GM19395 (cell line): ENCODE measurements at regions not wholly inside any gene's neighbourhood (a gene's known extent, or its start where the extent isn't known, plus 50 kb on each side); places are given as distances from the start of the nearest gene placed in this dataset.
"Not testable (repeated sequence)": the region's sequence is repeated elsewhere in the genome, so short reads cannot be mapped to it uniquely, and the experiment has no call there.

Experiments
- ATAC-seq: cut with Tn5 transposase; IDR thresholded peaks from one replicate; pipeline ENCODE4 v1.9.1; 2021; ENCODE audit warnings: mild to moderate bottlenecking, moderate library complexity; ENCODE audit not compliant: unreplicated experiment

DNA sequence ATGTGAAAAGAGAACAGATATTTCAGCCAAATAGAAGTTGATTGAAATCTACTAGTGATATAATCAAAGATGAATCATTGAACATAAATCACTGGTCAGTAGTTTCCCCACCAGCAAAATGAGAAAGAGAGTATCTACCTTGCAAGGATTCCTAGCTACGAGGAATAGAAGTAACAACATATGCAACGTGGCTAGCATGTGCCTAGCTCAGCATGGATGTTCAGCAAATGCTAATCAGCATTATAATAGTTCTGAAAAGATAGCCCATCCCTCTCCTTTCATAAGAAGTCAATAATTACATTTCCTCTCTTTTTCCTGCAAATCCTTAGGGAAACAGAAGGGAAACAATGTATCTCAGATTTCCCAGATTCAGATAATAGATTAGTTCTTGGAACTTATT lies 417.2 kb downstream of the SATB2 start:
- ATAC-seq: no peak

DNA sequence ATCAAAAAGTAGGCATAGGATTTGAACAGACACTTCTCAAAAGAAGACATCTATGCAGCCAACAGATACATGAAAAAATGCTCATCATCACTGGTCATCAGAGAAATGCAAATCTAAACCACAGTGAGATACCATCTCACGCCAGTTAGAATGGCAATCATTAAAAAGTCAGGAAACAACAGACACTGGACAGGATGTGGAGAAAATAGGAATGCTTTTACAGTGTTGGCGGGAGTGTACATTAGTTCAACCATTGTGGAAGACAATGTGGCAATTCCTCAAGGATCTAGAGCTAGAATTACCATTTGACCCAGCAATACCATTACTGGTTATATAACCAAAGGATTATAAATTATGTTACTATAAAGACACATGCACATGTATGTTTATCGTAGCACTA lies 424.0 kb downstream of the SATB2 start:
- ATAC-seq: not testable (repeated sequence)

DNA sequence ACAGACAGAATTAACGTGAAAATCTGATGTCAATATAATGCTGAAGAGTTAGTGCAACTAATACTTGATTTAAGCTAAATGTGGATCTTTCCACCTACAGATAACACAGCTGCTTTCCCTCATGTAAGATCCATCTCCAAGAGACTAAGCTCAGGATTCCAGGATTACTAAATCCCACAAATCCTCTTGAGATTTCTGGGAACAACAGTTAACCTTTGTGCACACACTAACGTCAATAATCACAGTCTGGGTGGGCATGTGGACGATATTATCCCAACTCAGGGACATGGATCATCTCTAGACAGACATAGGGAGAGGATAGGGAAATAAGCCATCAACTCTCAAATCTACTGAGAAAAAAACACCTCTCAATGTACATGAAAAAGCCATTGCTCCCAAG lies 432.6 kb downstream of the SATB2 start:
- ATAC-seq: no peak

DNA sequence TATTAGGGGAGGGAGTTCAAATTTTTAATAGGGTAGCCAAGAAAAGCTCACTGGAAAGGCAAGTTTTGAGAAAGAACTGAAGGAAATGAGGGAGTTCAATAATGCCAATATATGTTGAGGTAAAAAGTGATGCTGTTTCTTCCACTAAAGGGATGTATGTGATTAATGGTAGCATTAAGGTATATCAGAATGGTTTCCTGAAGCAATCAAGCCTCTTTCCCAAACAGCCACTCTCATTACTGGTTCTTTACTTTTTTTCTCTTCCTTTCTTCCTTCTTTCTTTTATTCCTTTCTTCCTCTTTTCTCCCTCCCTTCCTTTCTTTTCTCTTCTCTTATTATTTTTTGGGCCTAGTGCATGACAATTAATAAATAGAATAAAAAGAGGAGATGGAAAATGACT lies 433.5 kb downstream of the SATB2 start:
- ATAC-seq: no peak

DNA sequence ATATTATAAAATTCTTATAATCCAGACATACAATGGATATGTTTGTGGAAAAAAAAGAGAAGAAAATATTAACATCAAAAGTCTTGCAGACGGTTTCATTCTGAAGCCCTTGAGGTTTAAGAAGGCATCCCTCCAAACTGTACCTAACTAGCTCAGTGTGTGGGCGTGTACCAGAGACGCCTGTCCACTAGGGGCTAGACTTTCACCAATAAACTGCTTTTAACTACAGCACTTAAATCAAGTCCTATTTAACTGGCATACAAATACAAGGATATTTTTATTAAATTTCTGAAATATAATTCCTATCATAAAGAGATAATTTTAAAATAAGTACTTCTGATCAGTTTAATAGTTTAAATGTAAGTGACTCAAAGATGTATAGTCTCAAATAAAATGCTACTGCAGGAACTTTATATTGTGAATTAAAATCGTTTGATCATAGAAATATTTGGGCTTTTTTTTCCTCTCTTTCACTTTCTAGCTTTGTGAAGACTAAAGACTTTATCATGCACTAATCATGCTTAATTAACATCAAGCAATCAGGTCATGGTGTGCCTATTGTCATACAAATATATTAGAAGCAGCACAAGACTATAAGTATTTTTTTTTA lies 437.7 kb downstream of the SATB2 start:
- ATAC-seq: no peak

DNA sequence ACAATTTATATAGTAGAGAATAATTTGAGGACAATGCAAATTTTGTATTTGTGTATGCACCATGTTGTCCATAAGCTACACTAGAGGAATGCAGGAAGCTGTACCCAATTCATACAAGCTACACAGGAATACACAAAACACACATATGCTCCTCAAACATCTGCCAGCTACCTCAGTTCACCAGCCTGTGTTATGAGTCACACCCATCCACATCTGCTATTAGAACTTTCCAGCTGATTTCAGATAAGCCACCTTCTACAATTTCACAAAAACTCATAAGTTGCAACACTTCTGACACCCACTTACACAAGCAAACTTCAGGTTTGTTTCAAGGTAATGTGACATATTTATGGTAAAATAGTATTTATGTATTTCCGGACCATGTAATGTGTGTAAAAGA lies 438.9 kb downstream of the SATB2 start:
- ATAC-seq: no peak

DNA sequence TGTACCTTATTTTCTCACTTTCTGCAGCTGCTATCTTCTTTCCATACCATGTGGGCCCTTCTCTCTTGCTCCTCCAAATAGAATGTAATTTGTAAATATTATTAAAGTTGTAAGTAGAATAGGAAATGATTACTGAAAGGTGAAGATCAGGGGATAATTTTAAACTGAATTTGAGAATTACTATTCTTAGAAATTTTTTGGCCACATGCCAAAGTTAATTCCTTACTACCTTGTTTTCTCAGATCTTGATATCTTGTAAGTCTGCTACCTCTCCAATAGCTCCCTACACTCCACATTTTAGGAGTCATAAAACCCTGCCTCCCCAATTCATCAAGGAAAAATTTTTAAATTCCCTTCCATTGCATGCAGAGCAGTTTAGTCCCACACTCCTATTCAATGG lies 442.7 kb downstream of the SATB2 start:
- no peak for ATAC-seq

DNA sequence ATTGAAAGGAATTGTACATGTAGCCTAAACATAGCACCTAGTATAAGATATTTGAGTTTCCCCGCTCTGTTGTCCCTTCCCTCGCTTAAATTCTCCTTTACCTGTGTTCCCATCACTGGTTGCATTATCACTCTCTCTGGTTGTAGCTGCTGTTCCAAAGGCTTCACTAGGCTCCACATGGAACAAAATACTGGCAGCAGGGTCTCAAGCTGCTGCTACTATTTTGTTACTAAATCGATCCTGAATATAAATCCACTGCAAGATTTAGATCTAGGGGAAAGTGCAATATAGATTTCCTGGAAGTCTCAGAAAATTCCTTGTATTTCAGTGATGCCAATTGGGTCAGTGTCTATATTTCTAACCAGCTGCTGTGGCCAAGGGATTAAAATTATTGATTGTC lies 443.5 kb downstream of the SATB2 start:
- ATAC-seq: no peak

DNA sequence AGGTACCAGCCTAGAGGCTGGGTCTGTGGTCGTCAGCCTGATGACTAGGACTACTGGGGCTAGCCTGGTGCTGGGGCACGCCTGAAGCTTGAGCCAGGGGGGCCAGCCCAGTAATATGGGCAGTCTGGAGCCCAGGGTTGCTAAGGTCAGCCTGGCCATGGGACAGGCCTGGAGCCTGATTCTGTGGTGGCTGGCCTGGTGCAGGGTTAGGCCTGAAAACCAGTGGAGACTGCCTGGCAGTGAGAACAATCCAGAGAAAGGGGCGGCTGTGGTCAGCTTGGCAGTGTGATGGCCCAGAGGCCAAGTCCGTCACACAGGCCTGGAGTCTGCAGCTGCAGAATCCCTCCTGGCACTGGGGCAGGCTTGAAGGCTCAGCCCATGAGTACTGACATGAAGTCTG lies 445.8 kb downstream of the SATB2 start:
- ATAC-seq: no peak

DNA sequence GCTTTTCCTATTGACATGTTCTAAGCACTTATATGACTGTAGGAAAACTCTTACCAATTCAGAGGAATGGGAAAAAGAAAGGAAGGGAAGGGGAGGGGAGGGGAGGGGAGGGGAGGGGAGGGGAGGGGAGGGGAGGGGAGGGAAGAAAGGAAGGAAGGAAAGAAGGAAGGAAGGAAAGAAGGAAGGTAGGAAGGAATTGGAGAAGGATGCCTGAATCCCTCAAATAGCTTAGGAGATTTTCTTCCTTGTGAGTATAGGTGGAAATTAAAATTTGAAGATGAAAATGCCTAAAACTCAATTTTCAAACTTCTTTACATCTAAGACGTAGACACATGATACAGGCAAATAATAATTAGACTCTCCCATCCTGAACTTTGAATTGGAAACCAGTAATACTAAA lies 463.1 kb downstream of the SATB2 start:
- no peak for ATAC-seq

DNA sequence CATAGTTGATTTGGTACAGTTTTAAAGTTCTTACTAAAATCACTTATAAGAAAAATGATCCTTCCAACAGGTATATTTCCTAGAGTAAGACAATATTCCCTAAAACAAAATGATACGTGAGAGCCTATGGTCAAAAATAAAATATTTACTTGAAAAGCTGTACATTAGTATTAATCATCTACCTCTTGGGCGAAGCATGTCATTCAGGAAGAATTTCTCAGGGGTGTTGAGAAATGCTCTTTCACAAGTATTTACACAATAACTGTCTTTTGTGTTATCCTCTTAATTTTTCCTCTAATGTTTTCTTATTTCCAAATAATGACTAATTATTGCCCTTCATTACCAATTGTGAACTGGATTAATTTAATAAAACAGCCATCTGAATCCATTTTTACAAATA lies 466.3 kb downstream of the SATB2 start:
- no peak for ATAC-seq

DNA sequence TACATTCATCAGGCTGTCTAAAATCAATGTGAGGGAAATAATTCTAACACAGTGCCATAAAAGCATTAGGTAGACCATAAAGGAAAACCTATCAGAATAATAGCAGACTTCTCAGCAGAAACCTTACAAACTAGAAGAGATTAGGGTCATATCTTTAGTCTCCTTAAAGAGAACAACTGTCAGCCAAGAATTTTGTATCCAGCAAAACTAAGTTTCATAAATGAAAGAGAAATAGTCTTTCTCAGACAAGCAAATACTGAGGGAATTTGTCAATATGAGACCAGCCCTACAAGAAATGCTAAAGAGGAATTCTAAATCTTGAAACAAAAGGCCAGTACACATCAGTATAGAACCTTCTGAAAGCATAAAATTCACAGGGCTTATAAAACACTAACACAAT lies 482.0 kb downstream of the SATB2 start:
- no peak for ATAC-seq

DNA sequence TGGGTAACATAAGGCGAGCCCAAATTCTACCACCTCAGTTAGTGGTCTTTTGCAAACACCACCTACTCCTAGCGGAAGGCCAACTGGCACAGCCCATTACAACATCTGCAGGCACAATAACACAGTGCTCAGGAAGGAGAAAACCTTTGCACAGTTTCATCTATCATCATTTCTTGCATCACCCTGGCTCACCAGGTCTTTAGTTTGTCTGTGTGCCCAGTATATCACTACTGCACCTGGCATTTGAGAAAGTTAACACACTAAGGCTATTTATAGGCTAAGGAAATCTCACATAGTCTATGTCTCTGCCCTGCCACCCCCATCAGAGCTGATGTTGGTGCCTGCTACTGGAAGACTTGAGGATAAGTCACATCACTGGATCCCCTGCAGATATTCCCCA lies 484.0 kb downstream of the SATB2 start:
- no peak for ATAC-seq

DNA sequence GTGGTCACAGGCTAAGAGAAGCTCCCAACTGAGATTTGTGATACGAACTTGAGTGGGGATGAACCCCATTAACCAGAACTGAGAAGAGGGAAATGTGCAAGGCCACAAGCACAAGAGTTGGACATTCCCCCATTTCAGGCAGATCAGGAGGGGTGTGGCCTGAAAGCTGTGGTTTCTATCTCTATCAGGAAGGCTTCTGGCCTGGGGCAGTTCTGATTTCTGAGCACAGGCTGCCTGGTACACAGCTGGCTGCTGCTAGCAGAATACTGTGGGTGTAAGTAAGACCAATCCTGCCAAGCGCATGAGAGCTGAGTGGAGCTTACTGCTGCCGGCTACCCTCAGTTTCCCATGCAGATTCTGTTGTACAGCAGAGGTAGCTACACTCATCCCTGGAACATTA lies 484.6 kb downstream of the SATB2 start:
- ATAC-seq: no peak

DNA sequence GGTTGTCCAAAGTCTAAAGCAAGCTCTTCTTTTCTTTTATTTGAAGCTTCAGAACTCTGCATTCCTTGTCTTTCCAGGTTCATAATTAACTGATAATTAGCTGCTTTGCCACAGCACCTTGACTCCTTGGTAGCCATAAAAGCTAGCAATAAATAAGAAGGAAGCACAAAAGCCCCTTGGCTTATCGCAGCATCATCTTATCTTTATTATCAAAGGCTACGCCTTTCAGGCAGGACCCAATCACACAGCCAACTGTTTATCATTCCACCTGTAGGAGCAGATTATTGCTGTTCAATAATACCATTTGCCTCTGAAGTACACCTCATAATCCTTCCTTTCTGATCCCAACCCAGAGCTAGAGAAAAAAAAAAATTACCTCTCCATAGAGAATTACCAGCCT lies 489.2 kb downstream of the SATB2 start:
- ATAC-seq: no peak

DNA sequence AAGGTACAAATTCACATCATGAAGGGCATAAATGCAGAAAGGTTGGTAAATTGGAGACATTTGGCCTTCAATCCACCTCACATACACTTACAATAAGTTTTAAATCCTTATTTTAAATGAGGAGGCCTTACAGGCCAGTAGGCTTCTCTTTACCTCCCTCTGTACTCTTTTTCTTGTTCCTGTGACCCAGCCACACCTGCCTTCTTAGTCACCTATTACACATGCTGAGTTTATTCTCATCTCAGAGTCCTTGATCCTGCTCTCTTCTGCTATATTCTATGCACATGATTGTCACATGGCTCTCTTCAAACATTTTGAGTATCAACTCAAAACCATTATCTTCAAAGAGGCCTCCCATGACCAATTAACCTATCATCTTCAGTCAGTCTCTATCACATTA lies 491.5 kb downstream of the SATB2 start:
- ATAC-seq: no peak

DNA sequence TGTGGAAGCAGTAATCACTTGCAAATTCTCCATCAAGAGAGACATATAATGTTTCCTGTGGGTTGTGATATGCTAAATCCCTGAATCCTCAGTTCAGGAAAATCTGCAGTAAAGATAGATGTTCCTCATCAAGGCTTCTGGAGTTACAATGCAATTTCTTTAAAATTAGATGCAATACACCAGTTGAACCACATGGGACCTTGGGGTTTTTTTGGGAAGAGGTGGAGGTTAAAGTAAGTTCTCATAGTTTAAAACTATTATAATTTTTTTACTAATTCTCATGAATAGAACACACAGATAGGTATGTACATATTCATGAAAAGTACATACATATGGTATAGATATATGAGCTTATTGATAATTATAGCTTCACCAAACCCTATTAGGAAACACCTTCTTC lies 496.2 kb downstream of the SATB2 start:
- no peak for ATAC-seq

DNA sequence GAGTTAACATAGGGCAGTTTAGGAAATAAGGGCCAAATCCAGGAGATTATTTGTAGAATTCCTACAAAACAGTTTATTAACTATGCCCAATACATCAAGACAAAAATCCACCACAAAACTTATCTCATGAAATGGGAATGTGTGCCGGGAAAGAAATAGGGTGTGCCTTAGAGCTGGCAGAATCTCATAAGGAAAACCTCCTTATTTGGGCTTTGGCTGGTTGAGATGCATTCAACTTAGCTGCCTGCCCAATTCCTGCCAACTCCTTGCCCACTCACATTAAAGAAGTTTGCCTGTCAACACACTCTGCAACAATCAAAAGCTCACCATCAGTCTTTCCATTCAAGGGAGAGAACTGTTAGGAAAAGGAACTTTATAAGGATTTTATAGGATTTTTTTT lies 500.6 kb downstream of the SATB2 start:
- ATAC-seq: no peak

DNA sequence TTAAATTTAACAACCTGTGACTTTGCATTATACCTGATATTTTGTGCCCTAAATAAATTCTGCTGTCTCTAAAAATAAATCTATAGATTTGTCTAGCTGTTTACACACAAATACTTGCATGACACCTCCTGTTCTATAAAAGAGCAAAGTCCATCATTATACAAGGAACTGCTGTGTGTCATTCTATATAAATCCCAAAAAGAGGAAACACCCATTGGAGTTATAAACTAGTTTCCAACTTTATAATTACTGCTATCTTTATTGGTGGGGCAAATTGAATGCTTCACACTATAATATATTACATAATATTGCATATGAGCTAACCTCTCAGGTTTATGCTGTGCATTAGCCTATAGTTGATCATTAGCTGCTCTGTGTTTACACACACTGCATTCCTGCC lies 504.4 kb downstream of the SATB2 start:
- ATAC-seq: no peak

DNA sequence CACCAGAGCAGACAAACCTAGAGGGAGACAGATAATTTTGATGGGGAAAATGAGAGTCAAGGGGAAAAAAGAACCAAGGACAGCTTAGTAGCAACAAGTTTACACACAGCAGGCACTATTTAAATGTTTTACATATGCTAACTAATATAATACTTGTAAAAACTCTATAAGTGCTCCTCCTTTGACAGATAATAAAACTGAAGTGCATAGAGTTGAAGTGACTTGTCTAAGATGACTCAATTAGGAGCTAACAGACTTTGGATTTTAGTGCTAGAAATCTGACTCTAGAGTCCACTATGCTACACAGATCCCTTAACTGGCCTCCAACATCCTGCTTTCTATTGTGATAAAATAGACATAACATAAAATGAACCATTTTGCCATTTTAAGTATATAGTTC lies 506.9 kb downstream of the SATB2 start:
- no peak for ATAC-seq

DNA sequence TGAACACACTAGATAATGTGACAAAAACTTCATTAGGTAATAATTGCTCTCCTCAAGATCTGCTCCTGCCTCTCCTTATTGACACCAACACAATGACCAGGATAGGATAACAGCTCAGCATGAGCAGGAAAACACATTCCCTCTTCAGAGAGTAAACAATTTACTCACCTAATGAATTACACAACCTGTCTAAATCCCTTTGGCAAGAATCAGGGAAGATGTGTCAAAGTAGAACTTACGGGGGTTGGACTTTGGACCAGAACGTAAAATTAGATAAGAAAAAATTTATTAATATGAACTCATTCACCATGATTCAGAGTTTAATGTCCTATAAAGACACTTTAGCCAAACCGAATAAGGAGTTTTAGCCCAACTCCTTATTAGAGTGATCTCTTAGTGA lies 512.2 kb downstream of the SATB2 start:
- ATAC-seq: no peak

DNA sequence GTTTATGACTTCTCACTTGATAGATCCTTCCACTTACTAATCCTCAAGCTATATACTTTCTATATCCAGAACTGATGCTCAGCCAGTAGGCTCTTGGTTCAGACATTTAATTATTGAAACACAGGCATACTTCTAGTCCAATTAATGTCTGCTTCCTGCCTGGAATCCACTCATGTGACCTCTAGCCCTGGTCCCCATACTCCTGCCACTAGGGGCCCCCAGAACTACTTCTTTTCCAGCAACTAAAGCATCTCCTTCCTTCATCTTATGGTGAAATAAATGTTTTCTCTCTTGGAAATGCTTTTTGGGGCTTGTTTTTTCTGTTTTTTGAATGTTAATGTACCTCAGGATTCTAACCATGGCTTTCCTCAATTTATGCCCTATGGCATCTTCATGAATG lies 527.6 kb downstream of the SATB2 start:
- no peak for ATAC-seq

DNA sequence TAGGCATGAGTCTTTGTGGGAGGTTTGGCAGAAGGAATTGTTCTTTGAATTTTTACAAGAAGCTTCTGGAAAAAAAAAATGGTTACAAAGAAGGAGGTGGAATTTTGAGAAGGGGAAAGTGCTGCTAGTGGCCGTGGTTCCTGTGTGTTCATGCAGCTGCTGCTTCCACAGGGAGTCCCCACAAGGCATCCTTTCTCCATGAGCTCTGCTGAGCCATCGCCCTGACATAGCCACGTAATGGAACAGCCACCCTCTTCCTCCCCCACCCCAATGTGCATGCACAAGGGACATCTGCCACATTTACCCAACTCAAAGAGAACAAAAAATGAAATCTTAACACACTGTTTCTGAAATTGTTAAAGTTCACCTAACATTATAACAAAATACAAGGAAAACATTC lies 529.7 kb downstream of the SATB2 start:
- no peak for ATAC-seq
